ENCODE measurements at regions not wholly inside any gene's neighbourhood (a gene's known extent, or its start where the extent isn't known, plus 50 kb on each side); places are given as distances from the start of the nearest gene placed in this dataset.

DNA sequence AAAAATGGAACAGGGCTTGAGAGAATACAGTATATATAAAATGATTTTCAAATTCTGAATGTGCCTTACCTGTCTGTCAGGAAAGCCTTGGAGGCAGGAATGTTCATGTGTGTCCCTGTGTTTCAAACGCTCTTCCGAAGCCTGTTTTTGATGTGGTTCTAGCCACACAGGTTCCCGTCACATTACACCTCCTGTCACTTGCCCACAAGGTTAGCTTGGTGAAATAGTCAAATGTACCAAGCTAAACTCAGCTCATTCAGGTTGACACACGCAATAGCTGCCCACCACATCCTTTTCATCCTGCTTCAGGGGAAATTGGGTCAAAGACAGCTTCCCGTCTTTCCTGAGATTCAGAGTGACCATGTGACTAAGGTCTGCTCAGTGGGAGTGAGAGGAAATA is 574.0 kb downstream of the EFNB2 start:
- Mint-ChIP-seq H3K4me3 (ENCODE audit: unreplicated experiment) (no peak overlapping the region), H3K27me3 (ENCODE audit: unreplicated experiment) (peaks cover 2% of the 10 kb centered on the region), H3K36me3 (ENCODE audit: unreplicated experiment) (no peaks in the 10 kb centered on the region), H3K9me3 (ENCODE audit: unreplicated experiment) (no peaks in the 10 kb centered on the region), H3K27ac (ENCODE audit: unreplicated experiment) (no peak overlapping the region), H3K4me1 (ENCODE audit: low read depth, unreplicated experiment) (no peaks in the 10 kb centered on the region)
- TF ChIP-seq CTCF (IDR thresholded peaks at IDR 0.05; ENCODE audit: partially characterized antibody, unreplicated experiment): no peak
- no peak for DNase-seq

DNA sequence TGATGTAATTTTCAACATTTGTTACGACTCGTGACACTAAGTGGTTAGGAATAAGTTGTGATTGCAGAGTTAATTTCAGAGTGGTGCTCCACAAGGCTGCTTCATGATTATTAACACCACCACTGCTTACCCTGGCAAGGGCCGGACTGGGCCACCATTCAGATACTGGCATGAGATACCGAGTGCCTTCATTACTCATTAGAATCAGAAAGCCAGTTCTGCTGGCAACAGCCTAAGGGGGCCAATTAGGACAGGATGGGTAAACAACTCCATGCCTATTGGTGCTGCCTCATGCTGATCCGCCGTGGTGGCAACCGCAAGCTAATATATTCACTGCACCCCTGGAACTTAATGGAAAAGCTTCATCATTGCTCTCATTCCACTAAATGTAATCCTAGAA is 575.1 kb downstream of the EFNB2 start:
- H3K9me3 Mint-ChIP-seq (ENCODE audit: unreplicated experiment): no peaks in the 10 kb centered on the region
- H3K4me3 Mint-ChIP-seq (ENCODE audit: unreplicated experiment): no peak overlapping the region
- no peak overlapping the region for H3K27ac Mint-ChIP-seq (ENCODE audit: unreplicated experiment)
- TF ChIP-seq CTCF (IDR thresholded peaks at IDR 0.05; ENCODE audit: partially characterized antibody, unreplicated experiment): no peak
- no peak for DNase-seq
- H3K4me1 Mint-ChIP-seq (ENCODE audit: low read depth, unreplicated experiment): no peaks in the 10 kb centered on the region
- no peaks in the 10 kb centered on the region for H3K36me3 Mint-ChIP-seq (ENCODE audit: unreplicated experiment)
- peaks cover 2% of the 10 kb centered on the region for H3K27me3 Mint-ChIP-seq (ENCODE audit: unreplicated experiment)

DNA sequence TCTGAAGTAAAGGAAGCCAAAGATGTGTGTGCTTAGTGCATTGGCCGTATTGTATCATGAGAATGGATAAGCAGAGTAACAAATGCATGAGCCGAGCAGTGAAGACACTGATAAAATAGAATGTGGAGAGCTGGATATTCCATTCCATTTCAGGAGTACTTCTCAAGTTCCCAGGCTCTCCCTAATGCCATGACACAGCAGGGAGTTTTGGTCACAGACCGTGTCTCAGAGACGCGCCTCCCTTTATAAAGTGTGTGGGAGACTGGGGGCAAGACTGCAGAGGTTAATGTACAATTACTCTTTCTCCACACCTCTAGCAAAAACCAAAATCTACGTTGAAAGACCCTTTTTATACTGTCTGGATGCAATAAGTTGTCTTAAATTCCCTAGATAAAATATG is 575.6 kb downstream of the EFNB2 start:
- Mint-ChIP-seq H3K36me3 (ENCODE audit: unreplicated experiment) (no peaks in the 10 kb centered on the region), H3K9me3 (ENCODE audit: unreplicated experiment) (no peaks in the 10 kb centered on the region), H3K4me1 (ENCODE audit: low read depth, unreplicated experiment) (no peaks in the 10 kb centered on the region), H3K4me3 (ENCODE audit: unreplicated experiment) (no peak overlapping the region), H3K27ac (ENCODE audit: unreplicated experiment) (no peak overlapping the region), H3K27me3 (ENCODE audit: unreplicated experiment) (peaks cover 2% of the 10 kb centered on the region)
- DNase-seq: no peak
- no peak for TF ChIP-seq CTCF (IDR thresholded peaks at IDR 0.05; ENCODE audit: partially characterized antibody, unreplicated experiment)

- Mint-ChIP-seq H3K9me3 (ENCODE audit: unreplicated experiment) (no peaks in the 10 kb centered on the region), H3K27me3 (ENCODE audit: unreplicated experiment) (no peaks in the 10 kb centered on the region), H3K27ac (ENCODE audit: unreplicated experiment) (no peak overlapping the region), H3K36me3 (ENCODE audit: unreplicated experiment) (no peaks in the 10 kb centered on the region), H3K4me1 (ENCODE audit: low read depth, unreplicated experiment) (no peaks in the 10 kb centered on the region), H3K4me3 (ENCODE audit: unreplicated experiment) (no peak overlapping the region)
- DNase-seq: no peak
- TF ChIP-seq CTCF (IDR thresholded peaks at IDR 0.05; ENCODE audit: partially characterized antibody, unreplicated experiment): no peak
Measured at GRCh38 chr13:105957769-105958438, 577.6 kb downstream of the EFNB2 start.

DNA sequence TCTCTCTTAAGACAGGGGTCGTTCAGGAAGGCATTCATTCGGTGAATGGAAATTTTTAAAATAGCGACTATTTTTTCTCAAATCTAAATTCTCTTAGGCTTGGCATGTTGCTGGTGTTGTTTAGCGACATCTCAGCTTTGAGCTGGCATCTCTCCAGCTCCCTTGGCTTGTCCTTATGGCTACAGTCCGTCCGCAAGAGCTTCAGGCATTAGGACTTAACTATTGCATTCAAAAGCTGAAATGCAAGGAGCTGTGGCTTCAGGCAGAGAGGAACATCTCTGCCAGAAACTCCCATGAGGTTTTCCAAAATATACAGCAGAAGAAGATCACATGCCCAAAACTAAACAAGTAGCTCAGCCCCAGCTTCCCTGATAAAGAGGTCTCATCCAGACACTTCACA is 578.5 kb downstream of the EFNB2 start:
- H3K4me1 Mint-ChIP-seq (ENCODE audit: low read depth, unreplicated experiment): no peaks in the 10 kb centered on the region
- no peaks in the 10 kb centered on the region for H3K27me3 Mint-ChIP-seq (ENCODE audit: unreplicated experiment)
- no peak for TF ChIP-seq CTCF (IDR thresholded peaks at IDR 0.05; ENCODE audit: partially characterized antibody, unreplicated experiment)
- no peaks in the 10 kb centered on the region for H3K9me3 Mint-ChIP-seq (ENCODE audit: unreplicated experiment)
- no peaks in the 10 kb centered on the region for H3K36me3 Mint-ChIP-seq (ENCODE audit: unreplicated experiment)
- DNase-seq: no peak
- H3K27ac Mint-ChIP-seq (ENCODE audit: unreplicated experiment): no peak overlapping the region
- no peak overlapping the region for H3K4me3 Mint-ChIP-seq (ENCODE audit: unreplicated experiment)
